ENCODE measurements at regions not wholly inside any gene's neighbourhood (a gene's known extent, or its start where the extent isn't known, plus 50 kb on each side); places are given as distances from the start of the nearest gene placed in this dataset.
"Not testable (repeated sequence)": the region's sequence is repeated elsewhere in the genome, so short reads cannot be mapped to it uniquely, and the experiment has no call there.

DNA sequence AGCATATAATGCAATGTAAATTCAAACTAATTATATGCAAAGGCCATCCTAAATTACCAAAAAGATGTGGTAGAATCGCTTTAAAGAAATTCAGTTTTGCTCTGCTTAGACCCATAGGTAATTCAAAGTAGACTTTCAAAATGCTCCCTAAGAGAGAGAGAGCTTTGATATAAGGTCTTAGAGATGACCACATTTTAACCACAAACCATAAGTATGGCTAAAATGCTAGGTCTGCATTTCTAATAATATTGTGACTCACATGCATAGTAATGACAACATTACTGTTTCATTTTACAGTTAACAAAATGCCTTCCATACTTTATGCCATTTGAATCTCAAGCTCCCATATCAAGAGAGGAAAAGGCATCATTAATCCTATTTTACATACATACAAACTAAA is 144.5 kb downstream of the RAD51AP2 start:
- DNase-seq: no peak
- Histone ChIP-seq H3K9me3 (ENCODE audit: control insufficient read depth in 2 of 3, low read length in 3 of 3) (no peaks in the 10 kb centered on the region), H3K4me3 (ENCODE audit: low read length) (no peak overlapping the region), H3K4me1 (ENCODE audit: control insufficient read depth in 2 of 2, insufficient read depth in 2 of 2, low read length in 2 of 2) (no peaks in the 10 kb centered on the region), H3K36me3 (ENCODE audit: control insufficient read depth in 2 of 3, insufficient read depth in 3 of 3, low read length in 3 of 3) (no peaks in the 10 kb centered on the region), H3K27me3 (ENCODE audit: control insufficient read depth in 2 of 2, insufficient read depth in 2 of 2, low read length in 2 of 2) (no peaks in the 10 kb centered on the region), H3K27ac (ENCODE audit: low read depth, low read length) (no peak overlapping the region)
- Mint-ChIP-seq H3K27ac (no peak overlapping the region), H3K36me3 (peaks cover 0 to 5% (median 0%) of the 10 kb centered on the region in 5 donors), H3K4me3 (no peak overlapping the region), H3K9me3 (peaks cover 0 to 27% (median 11%) of the 10 kb centered on the region in 11 donors), H3K27me3 (no peaks in the 10 kb centered on the region), H3K4me1 (no peaks in the 10 kb centered on the region)
- CTCF ChIA-PET: no interaction called here
- intact Hi-C loops (cut with micrococcal nuclease): no loop called here
- no peak for ATAC-seq
- POLR2A ChIA-PET: no interaction called here

DNA sequence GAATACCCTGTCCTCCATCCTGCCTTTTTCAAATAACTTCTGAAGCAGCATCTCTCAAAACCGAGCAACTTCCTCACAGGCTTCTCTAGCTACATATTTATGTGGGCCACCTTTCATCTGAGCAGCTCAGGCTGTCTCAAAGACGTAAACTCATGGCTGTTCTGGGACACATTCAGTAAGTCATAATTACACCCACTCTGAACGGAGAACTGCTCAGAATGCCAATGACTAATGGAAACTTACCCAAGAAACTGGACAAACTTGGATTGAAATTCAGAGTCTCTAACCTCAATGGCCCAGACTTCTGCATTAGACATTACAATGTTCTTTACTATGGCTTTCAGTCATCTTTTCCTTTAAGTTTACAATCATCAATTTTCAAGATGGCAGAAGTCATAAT is 145.2 kb downstream of the RAD51AP2 start:
- Histone ChIP-seq H3K27me3 (ENCODE audit: control insufficient read depth in 2 of 2, insufficient read depth in 2 of 2, low read length in 2 of 2) (no peaks in the 10 kb centered on the region), H3K9me3 (ENCODE audit: control insufficient read depth in 2 of 3, low read length in 3 of 3) (no peaks in the 10 kb centered on the region), H3K4me3 (ENCODE audit: low read length) (no peak overlapping the region), H3K4me1 (ENCODE audit: control insufficient read depth in 2 of 2, insufficient read depth in 2 of 2, low read length in 2 of 2) (no peaks in the 10 kb centered on the region), H3K36me3 (ENCODE audit: control insufficient read depth in 2 of 3, insufficient read depth in 3 of 3, low read length in 3 of 3) (no peaks in the 10 kb centered on the region), H3K27ac (ENCODE audit: low read depth, low read length) (no peak overlapping the region)
- ChIA-PET CTCF (no interaction called here), POLR2A (no interaction called here)
- Mint-ChIP-seq H3K27me3 (no peaks in the 10 kb centered on the region), H3K9me3 (peaks cover 0 to 27% (median 11%) of the 10 kb centered on the region in 11 donors), H3K36me3 (peaks cover 0 to 5% (median 0%) of the 10 kb centered on the region in 5 donors), H3K4me1 (no peaks in the 10 kb centered on the region), H3K27ac (no peak overlapping the region), H3K4me3 (no peak overlapping the region)
- intact Hi-C loops (cut with micrococcal nuclease): no loop called here
- DNase-seq (no peak), ATAC-seq (no peak)

DNA sequence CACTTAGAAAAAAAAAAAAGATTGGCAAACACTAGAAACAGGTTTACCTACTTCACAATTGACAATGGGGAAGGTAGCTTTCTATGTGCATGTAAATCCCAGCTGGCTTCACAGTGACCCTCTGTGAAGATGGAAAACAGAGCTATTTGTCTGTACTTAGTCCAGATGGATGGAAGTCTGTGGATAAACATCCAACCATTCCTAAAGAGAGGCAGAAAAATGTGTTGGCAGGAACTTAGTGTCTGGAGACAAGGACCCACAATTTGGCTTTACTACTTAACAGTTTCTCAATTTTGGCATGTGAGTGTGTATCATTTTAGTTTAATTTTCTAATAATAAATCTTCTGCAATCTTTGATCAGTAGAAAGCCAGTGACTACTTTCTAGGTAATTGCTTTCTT is 154.4 kb downstream of the RAD51AP2 start:
- H3K4me3 Mint-ChIP-seq: no peak overlapping the region
- H3K27ac Mint-ChIP-seq: no peak overlapping the region
- H3K36me3 Mint-ChIP-seq: no peaks in the 10 kb centered on the region
- intact Hi-C loops (cut with micrococcal nuclease): no loop called here
- no peaks in the 10 kb centered on the region for H3K27me3 Mint-ChIP-seq
- ChIA-PET CTCF (no interaction called here), POLR2A (no interaction called here)
- no peaks in the 10 kb centered on the region for H3K4me1 Mint-ChIP-seq
- Histone ChIP-seq H3K27me3 (ENCODE audit: control insufficient read depth in 2 of 2, insufficient read depth in 2 of 2, low read length in 2 of 2) (no peaks in the 10 kb centered on the region), H3K4me3 (ENCODE audit: low read length) (no peak overlapping the region), H3K4me1 (ENCODE audit: control insufficient read depth in 2 of 2, insufficient read depth in 2 of 2, low read length in 2 of 2) (no peaks in the 10 kb centered on the region), H3K36me3 (ENCODE audit: control insufficient read depth in 2 of 3, insufficient read depth in 3 of 3, low read length in 3 of 3) (no peaks in the 10 kb centered on the region), H3K9me3 (ENCODE audit: control insufficient read depth in 2 of 3, low read length in 3 of 3) (no peaks in the 10 kb centered on the region), H3K27ac (ENCODE audit: low read depth, low read length) (no peak overlapping the region)
- H3K9me3 Mint-ChIP-seq: peaks cover 3 to 32% (median 8%) of the 10 kb centered on the region in 11 donors
- ATAC-seq (no peak), DNase-seq (no peak)

DNA sequence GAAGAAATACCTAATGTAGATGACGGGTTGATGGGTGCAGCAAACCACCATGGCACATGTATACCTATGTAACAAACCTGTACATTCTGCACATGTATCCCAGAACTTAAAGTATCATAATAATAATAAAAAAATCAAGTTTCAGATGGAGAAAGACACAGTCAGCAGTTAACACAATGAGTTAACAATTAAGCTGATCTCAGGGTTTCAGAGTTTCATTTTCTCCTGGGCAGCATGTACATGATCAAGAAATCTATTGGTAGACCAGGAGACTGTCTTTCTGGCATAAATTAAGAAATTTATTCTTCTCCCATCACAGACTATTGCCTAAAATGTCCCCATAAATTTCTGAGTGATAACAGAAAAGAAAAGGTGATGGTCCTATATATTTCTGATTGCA is 155.3 kb downstream of the RAD51AP2 start:
- Histone ChIP-seq H3K4me1 (ENCODE audit: control insufficient read depth in 2 of 2, insufficient read depth in 2 of 2, low read length in 2 of 2) (no peaks in the 10 kb centered on the region), H3K36me3 (ENCODE audit: control insufficient read depth in 2 of 3, insufficient read depth in 3 of 3, low read length in 3 of 3) (no peaks in the 10 kb centered on the region), H3K4me3 (ENCODE audit: low read length) (no peak overlapping the region), H3K27ac (ENCODE audit: low read depth, low read length) (no peak overlapping the region), H3K27me3 (ENCODE audit: control insufficient read depth in 2 of 2, insufficient read depth in 2 of 2, low read length in 2 of 2) (no peaks in the 10 kb centered on the region), H3K9me3 (ENCODE audit: control insufficient read depth in 2 of 3, low read length in 3 of 3) (no peaks in the 10 kb centered on the region)
- POLR2A ChIA-PET: no interaction called here
- ATAC-seq (no peak), DNase-seq (no peak)
- Mint-ChIP-seq H3K27ac (no peak overlapping the region), H3K9me3 (peaks cover 3 to 29% (median 7%) of the 10 kb centered on the region in 11 donors), H3K4me3 (no peak overlapping the region), H3K36me3 (no peaks in the 10 kb centered on the region), H3K27me3 (no peaks in the 10 kb centered on the region), H3K4me1 (no peaks in the 10 kb centered on the region)
- CTCF ChIA-PET: no interaction called here
- intact Hi-C loops (cut with micrococcal nuclease): no loop called here

DNA sequence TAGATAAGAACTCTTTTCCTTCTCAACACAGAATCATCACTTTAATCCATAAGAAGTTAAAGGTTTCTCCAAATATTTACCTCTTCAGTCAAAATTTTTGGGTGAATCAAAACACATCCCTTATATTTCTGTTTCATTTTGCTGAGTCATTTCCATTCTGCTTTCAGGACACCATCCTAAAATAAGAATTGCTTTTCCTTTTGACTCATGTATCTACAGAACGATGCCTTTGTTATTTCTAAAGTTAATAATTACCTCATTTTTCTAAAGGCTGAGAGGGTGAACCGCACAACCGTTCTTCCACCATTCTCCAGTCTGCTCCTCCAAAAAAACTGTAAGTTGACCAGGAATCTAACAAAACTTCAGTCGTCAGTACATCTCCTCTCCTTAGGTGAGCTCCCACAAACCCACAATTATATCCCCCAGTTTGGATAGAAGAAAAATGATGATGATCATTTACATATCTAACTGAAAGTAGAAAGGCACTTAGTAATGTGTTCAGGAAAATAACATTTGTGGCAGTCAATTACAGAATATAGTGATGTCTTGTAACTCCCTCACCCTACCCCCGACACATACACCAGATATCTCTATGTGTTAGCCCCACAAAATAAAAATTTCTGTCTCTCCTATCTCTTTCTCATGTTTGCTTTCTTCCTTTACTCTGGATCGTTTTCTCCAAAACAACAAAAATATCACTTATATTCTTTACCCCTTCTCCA is 162.5 kb downstream of the RAD51AP2 start:
- Mint-ChIP-seq H3K9me3 (peaks cover 0 to 11% (median 4%) of the 10 kb centered on the region in 11 donors), H3K36me3 (no peaks in the 10 kb centered on the region), H3K27me3 (no peaks in the 10 kb centered on the region), H3K27ac (no peak overlapping the region), H3K4me3 (no peak overlapping the region), H3K4me1 (no peaks in the 10 kb centered on the region)
- Histone ChIP-seq H3K4me1 (ENCODE audit: control insufficient read depth in 2 of 2, insufficient read depth in 2 of 2, low read length in 2 of 2) (no peaks in the 10 kb centered on the region), H3K4me3 (ENCODE audit: low read length) (no peak overlapping the region), H3K9me3 (ENCODE audit: control insufficient read depth in 2 of 3, low read length in 3 of 3) (peaks cover 0 to 8% (median 0%) of the 10 kb centered on the region in 3 experiments), H3K36me3 (ENCODE audit: control insufficient read depth in 2 of 3, insufficient read depth in 3 of 3, low read length in 3 of 3) (no peaks in the 10 kb centered on the region), H3K27me3 (ENCODE audit: control insufficient read depth in 2 of 2, insufficient read depth in 2 of 2, low read length in 2 of 2) (no peaks in the 10 kb centered on the region), H3K27ac (ENCODE audit: low read depth, low read length) (no peak overlapping the region)
- DNase-seq (no peak), ATAC-seq (no peak)
- CTCF ChIA-PET: no interaction called here
- intact Hi-C loops (cut with micrococcal nuclease): no loop called here
- POLR2A ChIA-PET: no interaction called here

DNA sequence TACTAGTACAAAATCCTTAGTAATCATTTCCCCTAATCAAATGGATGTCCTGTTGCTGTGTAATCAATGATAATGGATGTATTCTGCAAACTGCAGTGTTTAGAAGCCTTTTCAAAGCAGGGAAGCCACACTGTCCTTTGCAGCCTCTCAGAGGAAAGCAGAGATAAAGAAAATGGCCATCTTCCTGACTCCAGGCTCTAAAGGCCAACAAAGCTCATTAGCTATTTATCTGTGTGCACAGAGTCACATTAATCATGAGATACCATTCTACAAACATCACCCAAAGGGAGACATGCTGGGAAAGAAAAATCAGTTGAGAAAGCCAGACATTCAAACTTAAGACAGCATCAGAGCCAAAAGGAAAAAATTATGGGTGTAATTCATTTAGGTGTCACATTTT is 165.0 kb downstream of the RAD51AP2 start:
- H3K36me3 Mint-ChIP-seq: no peaks in the 10 kb centered on the region

DNA sequence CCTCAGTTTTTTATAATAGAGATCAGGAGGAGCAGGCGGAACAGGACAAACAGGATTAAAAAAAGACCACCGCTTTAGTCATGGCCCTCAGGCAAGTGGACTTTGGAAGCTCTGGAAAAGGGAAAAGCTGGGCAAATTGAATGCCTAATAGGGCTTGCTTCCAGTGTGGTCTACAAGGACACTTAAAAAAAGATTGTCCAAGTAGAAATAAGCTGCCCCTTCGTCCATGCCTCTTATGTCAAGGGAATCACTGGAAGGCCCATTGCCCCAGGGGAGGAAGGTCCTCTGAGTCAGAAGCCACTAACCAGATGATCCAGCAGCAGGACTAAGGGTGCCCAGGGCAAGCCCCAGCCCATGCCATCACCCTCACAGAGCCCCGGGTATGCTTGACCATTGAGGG is 175.5 kb downstream of the RAD51AP2 start:
- H3K27me3 Mint-ChIP-seq; H3K27ac ChIP-seq (ENCODE audit: low read depth, low read length); H3K27ac Mint-ChIP-seq; H3K4me1 Mint-ChIP-seq; H3K36me3 Mint-ChIP-seq; H3K36me3 ChIP-seq (ENCODE audit: control insufficient read depth in 2 of 3, insufficient read depth in 3 of 3, low read length in 3 of 3); CTCF ChIA-PET; ATAC-seq; H3K4me3 Mint-ChIP-seq; H3K4me1 ChIP-seq (ENCODE audit: control insufficient read depth in 2 of 2, insufficient read depth in 2 of 2, low read length in 2 of 2); H3K4me3 ChIP-seq (ENCODE audit: low read length); H3K9me3 ChIP-seq (ENCODE audit: control insufficient read depth in 2 of 3, low read length in 3 of 3); intact Hi-C loops (cut with micrococcal nuclease); DNase-seq; POLR2A ChIA-PET; H3K27me3 ChIP-seq (ENCODE audit: control insufficient read depth in 2 of 2, insufficient read depth in 2 of 2, low read length in 2 of 2): not testable (repeated sequence)
- H3K9me3 Mint-ChIP-seq: peaks cover 0 to 14% (median 4%) of the 10 kb centered on the region in 11 donors

More for the DNA sequence above, 165.0 kb downstream of the RAD51AP2 start:
- Mint-ChIP-seq H3K27ac (no peak overlapping the region), H3K9me3 (peaks cover 0 to 8% (median 4%) of the 10 kb centered on the region in 11 donors), H3K4me3 (no peak overlapping the region), H3K27me3 (no peaks in the 10 kb centered on the region), H3K4me1 (no peaks in the 10 kb centered on the region)
- no peak overlapping the region for H3K27ac ChIP-seq (ENCODE audit: low read depth, low read length)
- ChIA-PET CTCF (no interaction called here), POLR2A (no interaction called here)
- no peaks in the 10 kb centered on the region for H3K36me3 ChIP-seq (ENCODE audit: control insufficient read depth in 2 of 3, insufficient read depth in 3 of 3, low read length in 3 of 3)
- no peaks in the 10 kb centered on the region for H3K4me1 ChIP-seq (ENCODE audit: control insufficient read depth in 2 of 2, insufficient read depth in 2 of 2, low read length in 2 of 2)
- intact Hi-C loops (cut with micrococcal nuclease): no loop called here
- no peaks in the 10 kb centered on the region for H3K27me3 ChIP-seq (ENCODE audit: control insufficient read depth in 2 of 2, insufficient read depth in 2 of 2, low read length in 2 of 2)
- H3K4me3 ChIP-seq (ENCODE audit: low read length): no peak overlapping the region
- DNase-seq (no peak), ATAC-seq (no peak)
- H3K9me3 ChIP-seq (ENCODE audit: control insufficient read depth in 2 of 3, low read length in 3 of 3): peaks cover 0 to 8% (median 0%) of the 10 kb centered on the region in 3 experiments

Data from naive thymus-derived CD4-positive, alpha-beta T cell (primary cell).